Caki2 (cell line): ENCODE measurements at regions not wholly inside any gene's neighbourhood (a gene's known extent, or its start where the extent isn't known, plus 50 kb on each side); places are given as distances from the start of the nearest gene placed in this dataset.
"Not testable (repeated sequence)": the region's sequence is repeated elsewhere in the genome, so short reads cannot be mapped to it uniquely, and the experiment has no call there.

Experiments used
- DNase-seq: peaks from one replicate; pipeline ENCODE4 v3.0.0-alpha.2; 2015; ENCODE audit warnings: low read depth
- in situ Hi-C: cut with HindIII; loops from 2 replicates; pipeline ENCODE4 v1.10.0; 2016; ENCODE audit warnings: low sequenced_read_pairs, low pct_unique_long_range_greater_than_20kb, mixed read lengths

GRCh38 chr1:121040974-121041373 lies 143.2 kb downstream of the FAM72B start:
- in situ Hi-C loops, DNase-seq: not testable (repeated sequence)

- DNase-seq, in situ Hi-C loops: not testable (repeated sequence)
Observed at GRCh38 chr1:121041497-121041896, 142.6 kb downstream of the FAM72B start.

- DNase-seq, in situ Hi-C loops: not testable (repeated sequence)
Observed at GRCh38 chr1:121042882-121043281, 141.3 kb downstream of the FAM72B start.

GRCh38 chr1:121048293-121048752 lies 135.8 kb downstream of the FAM72B start:
- in situ Hi-C loops, DNase-seq: not testable (repeated sequence)

GRCh38 chr1:121048769-121049443 lies 135.2 kb downstream of the FAM72B start:
- not testable (repeated sequence) for DNase-seq

GRCh38 chr1:121050097-121050496 lies 134.0 kb downstream of the FAM72B start:
- in situ Hi-C loops, DNase-seq: not testable (repeated sequence)

More at GRCh38 chr1:121048769-121049443, 135.2 kb downstream of the FAM72B start:
- in situ Hi-C loops: not testable (repeated sequence)

- DNase-seq, in situ Hi-C loops: not testable (repeated sequence)
Observed at GRCh38 chr1:121051161-121051790, 132.9 kb downstream of the FAM72B start.

GRCh38 chr1:121052081-121052660 lies 132.0 kb downstream of the FAM72B start:
- DNase-seq, in situ Hi-C loops: not testable (repeated sequence)

- in situ Hi-C loops, DNase-seq: not testable (repeated sequence)
Observed at GRCh38 chr1:121054928-121055327, 129.2 kb downstream of the FAM72B start.

- DNase-seq, in situ Hi-C loops: not testable (repeated sequence)
Observed at GRCh38 chr1:121066925-121067324, 117.2 kb downstream of the FAM72B start.

- in situ Hi-C loops, DNase-seq: not testable (repeated sequence)
Observed at GRCh38 chr1:121068738-121069499, 115.2 kb downstream of the FAM72B start.

- DNase-seq, in situ Hi-C loops: not testable (repeated sequence)
Observed at GRCh38 chr1:121073852-121074251, 110.3 kb downstream of the FAM72B start.

- in situ Hi-C loops, DNase-seq: not testable (repeated sequence)
Observed at GRCh38 chr1:121075254-121075805, 108.8 kb downstream of the FAM72B start.

- in situ Hi-C loops, DNase-seq: not testable (repeated sequence)
Observed at GRCh38 chr1:121076674-121077073, 107.5 kb downstream of the FAM72B start.

GRCh38 chr1:121079655-121080054 lies 104.5 kb downstream of the FAM72B start:
- in situ Hi-C loops, DNase-seq: not testable (repeated sequence)

- in situ Hi-C loops, DNase-seq: not testable (repeated sequence)
Observed at GRCh38 chr1:121080197-121080903, 103.8 kb downstream of the FAM72B start.

- in situ Hi-C loops, DNase-seq: not testable (repeated sequence)
Observed at GRCh38 chr1:121080904-121081264, 103.3 kb downstream of the FAM72B start.
